ENCODE measurements at regions not wholly inside any gene's neighbourhood (a gene's known extent, or its start where the extent isn't known, plus 50 kb on each side); places are given as distances from the start of the nearest gene placed in this dataset.

GRCh38 chr7:52006674-52007073 is 690.1 kb upstream of the COBL start:
- TF ChIP-seq CTCF (IDR thresholded peaks at IDR 0.05; ENCODE audit: low read depth, low read length): no peak
- H3K4me3 ChIP-seq (ENCODE audit: low read depth, low read length): no peak overlapping the region
- in situ Hi-C loops (cut with HindIII; ENCODE audit: low sequenced_read_pairs): no loop called here
- DNase-seq (ENCODE audit: low read depth, low spot score): no peak

- in situ Hi-C loops (cut with HindIII; ENCODE audit: low sequenced_read_pairs): no loop called here
- DNase-seq (ENCODE audit: low read depth, low spot score): no peak
- no peak overlapping the region for H3K4me3 ChIP-seq (ENCODE audit: low read depth, low read length)
- no peak for TF ChIP-seq CTCF (IDR thresholded peaks at IDR 0.05; ENCODE audit: low read depth, low read length)
Observed at GRCh38 chr7:52005613-52006012, 689.0 kb upstream of the COBL start.

GRCh38 chr7:51995596-51996179 is 679.1 kb upstream of the COBL start:
- in situ Hi-C loops (cut with HindIII; ENCODE audit: low sequenced_read_pairs): no loop called here
- H3K4me3 ChIP-seq (ENCODE audit: low read depth, low read length): no peak overlapping the region
- TF ChIP-seq CTCF (IDR thresholded peaks at IDR 0.05; ENCODE audit: low read depth, low read length): no peak
- DNase-seq (ENCODE audit: low read depth, low spot score): no peak

- no peak overlapping the region for H3K4me3 ChIP-seq (ENCODE audit: low read depth, low read length)
- TF ChIP-seq CTCF (IDR thresholded peaks at IDR 0.05; ENCODE audit: low read depth, low read length): no peak
- DNase-seq (ENCODE audit: low read depth, low spot score): no peak
- in situ Hi-C loops (cut with HindIII; ENCODE audit: low sequenced_read_pairs): no loop called here
Observed at GRCh38 chr7:51982653-51983052, 666.0 kb upstream of the COBL start.

GRCh38 chr7:51980812-51981211 is 664.2 kb upstream of the COBL start:
- in situ Hi-C loops (cut with HindIII; ENCODE audit: low sequenced_read_pairs): no loop called here
- no peak overlapping the region for H3K4me3 ChIP-seq (ENCODE audit: low read depth, low read length)
- no peak for TF ChIP-seq CTCF (IDR thresholded peaks at IDR 0.05; ENCODE audit: low read depth, low read length)
- no peak for DNase-seq (ENCODE audit: low read depth, low spot score)

GRCh38 chr7:51980313-51980712 is 663.7 kb upstream of the COBL start:
- TF ChIP-seq CTCF (IDR thresholded peaks at IDR 0.05; ENCODE audit: low read depth, low read length): no peak
- H3K4me3 ChIP-seq (ENCODE audit: low read depth, low read length): no peak overlapping the region
- in situ Hi-C loops (cut with HindIII; ENCODE audit: low sequenced_read_pairs): no loop called here
- no peak for DNase-seq (ENCODE audit: low read depth, low spot score)

GRCh38 chr7:51977913-51978312 is 661.3 kb upstream of the COBL start:
- no peak overlapping the region for H3K4me3 ChIP-seq (ENCODE audit: low read depth, low read length)
- no peak for TF ChIP-seq CTCF (IDR thresholded peaks at IDR 0.05; ENCODE audit: low read depth, low read length)
- in situ Hi-C loops (cut with HindIII; ENCODE audit: low sequenced_read_pairs): no loop called here
- no peak for DNase-seq (ENCODE audit: low read depth, low spot score)
